ENCODE measurements at regions not wholly inside any gene's neighbourhood (a gene's known extent, or its start where the extent isn't known, plus 50 kb on each side); places are given as distances from the start of the nearest gene placed in this dataset.

GRCh38 chr11:92436034-92436920, 211.7 kb downstream of the FAT3 start:
- no peak overlapping the region for H3K27ac ChIP-seq (ENCODE audit: low read length)
- H3K4me3 ChIP-seq (ENCODE audit: low read length) = no peak overlapping the region
- no peaks in the 10 kb centered on the region for H3K9me2 ChIP-seq (ENCODE audit: insufficient read depth, low read length)
- H3K79me2 ChIP-seq (replicated peaks; ENCODE audit: insufficient read depth, low read length) = peaks cover 10% of the 10 kb centered on the region
- no peak overlapping the region for H2AFZ ChIP-seq (ENCODE audit: low read depth, low read length)
- no peaks in the 10 kb centered on the region for H3F3A ChIP-seq (ENCODE audit: insufficient read depth, low read length, poor library complexity, severe bottlenecking)
- no peak overlapping the region for H3K4me2 ChIP-seq (ENCODE audit: low read length)
- H3K27me3 ChIP-seq (ENCODE audit: insufficient read depth, low read depth, low read length) = no peaks in the 10 kb centered on the region
- no peak overlapping the region for H3K9ac ChIP-seq (ENCODE audit: low read length)
- no peaks in the 10 kb centered on the region for H3K9me3 ChIP-seq (ENCODE audit: low read length)
- H3K36me3 ChIP-seq (ENCODE audit: insufficient read depth, low read length) = no peaks in the 10 kb centered on the region
- TF ChIP-seq SMC3 (conservative IDR thresholded peaks at IDR 0.05; ENCODE audit: poor library complexity) (no peak), EP300 (conservative IDR thresholded peaks at IDR 0.05; ENCODE audit: poor library complexity, severe bottlenecking) (no peak), RAD21 (conservative IDR thresholded peaks at IDR 0.05) (no peak), EZH2 (IDR thresholded peaks at IDR 0.05; ENCODE audit: borderline replicate concordance, insufficient read depth, low read length, poor library complexity, severe bottlenecking) (no peak), TAF1 (IDR thresholded peaks at IDR 0.05; ENCODE audit: low read depth) (no peak), POLR2AphosphoS5 (IDR thresholded peaks at IDR 0.05) (no peak), MXI1 (conservative IDR thresholded peaks at IDR 0.05; ENCODE audit: poor library complexity, severe bottlenecking) (no peak)
- TF ChIP-seq, protein P1, sequence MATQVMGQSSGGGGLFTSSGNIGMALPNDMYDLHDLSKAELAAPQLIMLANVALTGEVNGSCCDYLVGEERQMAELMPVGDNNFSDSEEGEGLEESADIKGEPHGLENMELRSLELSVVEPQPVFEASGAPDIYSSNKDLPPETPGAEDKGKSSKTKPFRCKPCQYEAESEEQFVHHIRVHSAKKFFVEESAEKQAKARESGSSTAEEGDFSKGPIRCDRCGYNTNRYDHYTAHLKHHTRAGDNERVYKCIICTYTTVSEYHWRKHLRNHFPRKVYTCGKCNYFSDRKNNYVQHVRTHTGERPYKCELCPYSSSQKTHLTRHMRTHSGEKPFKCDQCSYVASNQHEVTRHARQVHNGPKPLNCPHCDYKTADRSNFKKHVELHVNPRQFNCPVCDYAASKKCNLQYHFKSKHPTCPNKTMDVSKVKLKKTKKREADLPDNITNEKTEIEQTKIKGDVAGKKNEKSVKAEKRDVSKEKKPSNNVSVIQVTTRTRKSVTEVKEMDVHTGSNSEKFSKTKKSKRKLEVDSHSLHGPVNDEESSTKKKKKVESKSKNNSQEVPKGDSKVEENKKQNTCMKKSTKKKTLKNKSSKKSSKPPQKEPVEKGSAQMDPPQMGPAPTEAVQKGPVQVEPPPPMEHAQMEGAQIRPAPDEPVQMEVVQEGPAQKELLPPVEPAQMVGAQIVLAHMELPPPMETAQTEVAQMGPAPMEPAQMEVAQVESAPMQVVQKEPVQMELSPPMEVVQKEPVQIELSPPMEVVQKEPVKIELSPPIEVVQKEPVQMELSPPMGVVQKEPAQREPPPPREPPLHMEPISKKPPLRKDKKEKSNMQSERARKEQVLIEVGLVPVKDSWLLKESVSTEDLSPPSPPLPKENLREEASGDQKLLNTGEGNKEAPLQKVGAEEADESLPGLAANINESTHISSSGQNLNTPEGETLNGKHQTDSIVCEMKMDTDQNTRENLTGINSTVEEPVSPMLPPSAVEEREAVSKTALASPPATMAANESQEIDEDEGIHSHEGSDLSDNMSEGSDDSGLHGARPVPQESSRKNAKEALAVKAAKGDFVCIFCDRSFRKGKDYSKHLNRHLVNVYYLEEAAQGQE (IDR thresholded peaks at IDR 0.05; ENCODE audit: borderline replicate concordance) = no peak
- H4K20me1 ChIP-seq (ENCODE audit: insufficient read depth) = no peaks in the 10 kb centered on the region

DNA sequence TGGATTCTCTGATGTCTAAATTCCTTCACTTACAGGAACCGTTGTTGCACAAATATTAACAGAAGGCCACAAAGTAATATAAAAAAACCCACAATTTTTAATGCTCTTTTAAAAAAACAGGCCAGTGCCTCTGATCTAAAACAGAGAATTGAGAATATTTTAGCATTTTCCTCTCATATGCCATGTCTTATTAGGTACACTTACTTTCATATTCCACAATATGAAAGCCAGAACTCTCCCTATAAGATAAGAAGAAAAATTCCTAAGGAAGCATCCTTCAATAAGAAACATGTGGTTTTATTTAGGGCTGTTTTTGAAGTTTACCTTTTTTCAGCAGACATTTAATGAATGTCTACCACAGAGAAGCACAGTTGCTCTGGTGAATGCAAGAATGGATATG, 214.5 kb downstream of the FAT3 start:
- H4K20me1 ChIP-seq (ENCODE audit: insufficient read depth) = no peaks in the 10 kb centered on the region
- no peak overlapping the region for H3K4me2 ChIP-seq (ENCODE audit: low read length)
- H2AFZ ChIP-seq (ENCODE audit: low read depth, low read length) = no peak overlapping the region
- no peak overlapping the region for H3K9ac ChIP-seq (ENCODE audit: low read length)
- H3K79me2 ChIP-seq (replicated peaks; ENCODE audit: insufficient read depth, low read length) = peaks cover 10% of the 10 kb centered on the region
- H3K9me2 ChIP-seq (ENCODE audit: insufficient read depth, low read length) = no peaks in the 10 kb centered on the region
- H3K9me3 ChIP-seq (ENCODE audit: low read length) = no peaks in the 10 kb centered on the region
- no peaks in the 10 kb centered on the region for H3K36me3 ChIP-seq (ENCODE audit: insufficient read depth, low read length)
- no peak overlapping the region for H3K27ac ChIP-seq (ENCODE audit: low read length)
- TF ChIP-seq POLR2AphosphoS5 (IDR thresholded peaks at IDR 0.05) (no peak), SMC3 (conservative IDR thresholded peaks at IDR 0.05; ENCODE audit: poor library complexity) (no peak), CTCF (IDR thresholded peaks at IDR 0.05; ENCODE audit: poor library complexity, severe bottlenecking) (no peak), EP300 (conservative IDR thresholded peaks at IDR 0.05; ENCODE audit: poor library complexity, severe bottlenecking) (no peak), TAF1 (IDR thresholded peaks at IDR 0.05; ENCODE audit: low read depth) (no peak), EZH2 (IDR thresholded peaks at IDR 0.05; ENCODE audit: borderline replicate concordance, insufficient read depth, low read length, poor library complexity, severe bottlenecking) (no peak), RAD21 (conservative IDR thresholded peaks at IDR 0.05) (no peak), MXI1 (conservative IDR thresholded peaks at IDR 0.05; ENCODE audit: poor library complexity, severe bottlenecking) (no peak)
- TF ChIP-seq, protein P1 (IDR thresholded peaks at IDR 0.05; ENCODE audit: borderline replicate concordance) = no peak
- H3K27me3 ChIP-seq (ENCODE audit: insufficient read depth, low read depth, low read length) = no peaks in the 10 kb centered on the region
- no peak overlapping the region for H3K4me3 ChIP-seq (ENCODE audit: low read length)
- no peaks in the 10 kb centered on the region for H3F3A ChIP-seq (ENCODE audit: insufficient read depth, low read length, poor library complexity, severe bottlenecking)

Data from neural cell (in vitro differentiated cells).